GM18511 (cell line): ENCODE measurements at regions not wholly inside any gene's neighbourhood (a gene's known extent, or its start where the extent isn't known, plus 50 kb on each side); places are given as distances from the start of the nearest gene placed in this dataset.

ENCODE experiments used
- ATAC-seq: cut with Tn5 transposase; IDR thresholded peaks from one replicate; pipeline ENCODE4 v1.9.1; 2021; ENCODE audit warnings: mild to moderate bottlenecking, moderate library complexity; ENCODE audit not compliant: unreplicated experiment

GRCh38 chr12:42774238-42774637, 184.7 kb upstream of the PRICKLE1 start:
- no peak for ATAC-seq

GRCh38 chr12:42770261-42770660, 180.7 kb upstream of the PRICKLE1 start:
- no peak for ATAC-seq

- no peak for ATAC-seq
These were observed 179.9 kb upstream of the PRICKLE1 start for GRCh38 chr12:42769455-42769854.

- ATAC-seq = no peak
These were observed 178.5 kb upstream of the PRICKLE1 start for GRCh38 chr12:42767998-42768397.

GRCh38 chr12:42767326-42767954, 177.9 kb upstream of the PRICKLE1 start:
- no peak for ATAC-seq

- no peak for ATAC-seq
These were observed 177.2 kb upstream of the PRICKLE1 start for GRCh38 chr12:42766754-42767153.

GRCh38 chr12:42766026-42766425, 176.5 kb upstream of the PRICKLE1 start:
- ATAC-seq = no peak

- ATAC-seq = no peak
These were observed 174.1 kb upstream of the PRICKLE1 start for GRCh38 chr12:42763682-42764081.

- peak; percentile 20 for ATAC-seq
These were observed 172.9 kb upstream of the PRICKLE1 start for GRCh38 chr12:42762395-42762925.

- ATAC-seq = peak; percentile 3
These were observed 172.2 kb upstream of the PRICKLE1 start for GRCh38 chr12:42761601-42762350.

- ATAC-seq = no peak
These were observed 171.5 kb upstream of the PRICKLE1 start for GRCh38 chr12:42761086-42761485.

GRCh38 chr12:42760550-42760949, 171.0 kb upstream of the PRICKLE1 start:
- no peak for ATAC-seq

- no peak for ATAC-seq
These were observed 170.2 kb upstream of the PRICKLE1 start for GRCh38 chr12:42759622-42760273.

- no peak for ATAC-seq
These were observed 169.3 kb upstream of the PRICKLE1 start for GRCh38 chr12:42758806-42759205.

GRCh38 chr12:42757624-42758119, 168.1 kb upstream of the PRICKLE1 start:
- ATAC-seq = no peak

- ATAC-seq = peak; percentile 56
These were observed 167.5 kb upstream of the PRICKLE1 start for GRCh38 chr12:42756841-42757623.

GRCh38 chr12:42750356-42750755, 160.8 kb upstream of the PRICKLE1 start:
- ATAC-seq = no peak

GRCh38 chr12:42749239-42749638, 159.7 kb upstream of the PRICKLE1 start:
- ATAC-seq = no peak

GRCh38 chr12:42744539-42745182, 155.1 kb upstream of the PRICKLE1 start:
- ATAC-seq = no peak

GRCh38 chr12:42742716-42743115, 153.2 kb upstream of the PRICKLE1 start:
- no peak for ATAC-seq
